ENCODE measurements at regions not wholly inside any gene's neighbourhood (a gene's known extent, or its start where the extent isn't known, plus 50 kb on each side); places are given as distances from the start of the nearest gene placed in this dataset.

- intact Hi-C loops (cut with micrococcal nuclease) = no loop called here
- no TSS peak for BruUV-seq (replicated peaks)
- ChIA-PET POLR2A (interaction anchor here (0.7 kb wide), 2 partner anchors 364 to 372 kb away, joined by 3 read pairs; no protein-coding TSS in a partner anchor), RAD21 (ENCODE audit: low non-redundant PET in 1 of 2, low total read pairs in 2 of 2, uncharacterized antibody in 2 of 2, unreplicated experiment in 2 of 2) (interaction anchor here in 1 of 2 experiments (0.7 kb wide), 1 partner anchor 8 kb away, joined by 3 read pairs; no protein-coding TSS in a partner anchor), CTCF (no interaction called here)
- Histone ChIP-seq H3K79me2 (ENCODE audit: insufficient read depth, low read length) (no peaks in the 10 kb centered on the region), H3K4me2 (ENCODE audit: low read length) (no peak overlapping the region), H3K27ac (ENCODE audit: low read depth, low read length) (no peak overlapping the region), H3K4me3 (replicated peaks in 1 of 2; ENCODE audit: low read depth in 1 of 2, low read length in 2 of 2) (no peak overlapping the region), H3K36me3 (ENCODE audit: control insufficient read depth in 1 of 2, insufficient read depth in 2 of 2, low read length in 2 of 2) (no peaks in the 10 kb centered on the region), H3K9me2 (ENCODE audit: insufficient read depth) (no peaks in the 10 kb centered on the region), H3K27me3 (ENCODE audit: insufficient read depth, low read length) (no peaks in the 10 kb centered on the region), H4K20me1 (ENCODE audit: insufficient read depth) (no peaks in the 10 kb centered on the region), H2AFZ (ENCODE audit: low read depth, low read length, poor library complexity, severe bottlenecking) (no peak overlapping the region), H3K9me3 (ENCODE audit: control insufficient read depth in 1 of 2, insufficient read depth in 1 of 2, low read depth in 1 of 2, low read length in 2 of 2) (no peaks in the 10 kb centered on the region), H3K4me1 (ENCODE audit: control insufficient read depth in 1 of 2, insufficient read depth in 2 of 2, low read length in 2 of 2) (peaks cover 0 to 4% of the 10 kb centered on the region in 2 experiments; a peak in 1 of 4 replicates), H3K9ac (ENCODE audit: low read length) (no peak overlapping the region)
- no peak for DNase-seq (ENCODE audit: low read depth, low spot score)
- ATAC-seq = no peak
- TF ChIP-seq YY1 (IDR thresholded peaks at IDR 0.05; ENCODE audit: extremely low read depth, insufficient replicate concordance, low read depth, low read length) (no peak), SRF (IDR thresholded peaks at IDR 0.05; ENCODE audit: low read depth) (no peak), FOSL1 (IDR thresholded peaks at IDR 0.05; ENCODE audit: low read depth) (no peak), ZNF274 (IDR thresholded peaks at IDR 0.05; ENCODE audit: low read depth, low read length) (no peak), CEBPB (IDR thresholded peaks at IDR 0.05; ENCODE audit: low read depth) (no peak), SP1 (IDR thresholded peaks at IDR 0.05; ENCODE audit: low read depth) (no peak), EZH2 (IDR thresholded peaks at IDR 0.05) (no peak), SIN3A (IDR thresholded peaks at IDR 0.05; ENCODE audit: low read depth) (no peak), REST (IDR thresholded peaks at IDR 0.05; ENCODE audit: low read depth) (no peak), EZH2phosphoT487 (IDR thresholded peaks at IDR 0.05; ENCODE audit: borderline replicate concordance) (no peak), POLR2AphosphoS5 (IDR thresholded peaks at IDR 0.05; ENCODE audit: low read depth, low read length) (no peak), ATF3 (IDR thresholded peaks at IDR 0.05) (no peak)
- TF ChIP-seq, protein P1, sequence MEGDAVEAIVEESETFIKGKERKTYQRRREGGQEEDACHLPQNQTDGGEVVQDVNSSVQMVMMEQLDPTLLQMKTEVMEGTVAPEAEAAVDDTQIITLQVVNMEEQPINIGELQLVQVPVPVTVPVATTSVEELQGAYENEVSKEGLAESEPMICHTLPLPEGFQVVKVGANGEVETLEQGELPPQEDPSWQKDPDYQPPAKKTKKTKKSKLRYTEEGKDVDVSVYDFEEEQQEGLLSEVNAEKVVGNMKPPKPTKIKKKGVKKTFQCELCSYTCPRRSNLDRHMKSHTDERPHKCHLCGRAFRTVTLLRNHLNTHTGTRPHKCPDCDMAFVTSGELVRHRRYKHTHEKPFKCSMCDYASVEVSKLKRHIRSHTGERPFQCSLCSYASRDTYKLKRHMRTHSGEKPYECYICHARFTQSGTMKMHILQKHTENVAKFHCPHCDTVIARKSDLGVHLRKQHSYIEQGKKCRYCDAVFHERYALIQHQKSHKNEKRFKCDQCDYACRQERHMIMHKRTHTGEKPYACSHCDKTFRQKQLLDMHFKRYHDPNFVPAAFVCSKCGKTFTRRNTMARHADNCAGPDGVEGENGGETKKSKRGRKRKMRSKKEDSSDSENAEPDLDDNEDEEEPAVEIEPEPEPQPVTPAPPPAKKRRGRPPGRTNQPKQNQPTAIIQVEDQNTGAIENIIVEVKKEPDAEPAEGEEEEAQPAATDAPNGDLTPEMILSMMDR (IDR thresholded peaks at IDR 0.05 in 2 of 3, conservative IDR thresholded peaks at IDR 0.05 in 1 of 3; ENCODE audit: borderline replicate concordance in 1 of 3, insufficient read depth in 1 of 3, low read depth in 2 of 3, low read length in 2 of 3) = no peak
Observed at GRCh38 chr12:93142881-93143280, 213.8 kb upstream of the EEA1 start.
